ENCODE measurements at regions not wholly inside any gene's neighbourhood (a gene's known extent, or its start where the extent isn't known, plus 50 kb on each side); places are given as distances from the start of the nearest gene placed in this dataset.

- Histone ChIP-seq H3K9me3 (replicated peaks in 1 of 2; ENCODE audit: control insufficient read depth in 1 of 2, insufficient read depth in 1 of 2, low read length in 2 of 2) (peaks cover 0 to 4% of the 10 kb centered on the region in 2 donors), H3K79me2 (ENCODE audit: insufficient read depth, low read length) (no peaks in the 10 kb centered on the region), H3K27me3 (ENCODE audit: control insufficient read depth in 2 of 2, insufficient read depth in 2 of 2, low read length in 2 of 2) (no peaks in the 10 kb centered on the region), H3K9ac (ENCODE audit: insufficient read depth, low read length, poor library complexity, severe bottlenecking) (no peak overlapping the region), H2AFZ (ENCODE audit: insufficient read depth, low read depth, low read length, poor library complexity, severe bottlenecking) (no peak overlapping the region), H3K4me2 (replicated peaks; ENCODE audit: extremely low read depth, low read length, poor library complexity, severe bottlenecking) (no peak overlapping the region), H3K4me3 (replicated peaks in 1 of 3; ENCODE audit: low read depth in 2 of 3, low read length in 3 of 3) (no peak overlapping the region), H3K27ac (ENCODE audit: low read depth in 1 of 2, low read length in 2 of 2) (no peak overlapping the region), H4K20me1 (ENCODE audit: insufficient read depth, low read length) (no peaks in the 10 kb centered on the region), H3K36me3 (replicated peaks in 1 of 2; ENCODE audit: control insufficient read depth in 1 of 2, insufficient read depth in 2 of 2, low read length in 2 of 2) (no peaks in the 10 kb centered on the region), H3K4me1 (ENCODE audit: control insufficient read depth in 1 of 2, insufficient read depth in 2 of 2, low read length in 2 of 2) (no peaks in the 10 kb centered on the region)
- H3K4me1 Mint-ChIP-seq, result no peaks in the 10 kb centered on the region
- H3K36me3 Mint-ChIP-seq, result no peaks in the 10 kb centered on the region
- no CpG with 5 or more reads among the region's 3 CpGs for WGBS (ENCODE audit: insufficient coverage)
- H3K4me3 Mint-ChIP-seq, result no peak overlapping the region
- no peak for TF ChIP-seq CTCF (IDR thresholded peaks at IDR 0.05)
- H3K27ac Mint-ChIP-seq, result no peak overlapping the region
- intact Hi-C loops (cut with micrococcal nuclease), result no loop called here
- H3K27me3 Mint-ChIP-seq (ENCODE audit: low read depth in 3 of 3), result no peaks in the 10 kb centered on the region
- no peak for DNase-seq
- peaks cover 0 to 8% (median 3%) of the 10 kb centered on the region in 7 donors for H3K9me3 Mint-ChIP-seq
These were observed 308.2 kb downstream of the C12orf50 start for GRCh38 chr12:87720967-87721366.

GRCh38 chr12:87704374-87704773 is 324.8 kb downstream of the C12orf50 start:
- Histone ChIP-seq H3K4me3 (replicated peaks in 1 of 3; ENCODE audit: low read depth in 2 of 3, low read length in 3 of 3) (no peak overlapping the region), H3K4me1 (ENCODE audit: control insufficient read depth in 1 of 2, insufficient read depth in 2 of 2, low read length in 2 of 2) (no peaks in the 10 kb centered on the region), H4K20me1 (ENCODE audit: insufficient read depth, low read length) (no peaks in the 10 kb centered on the region), H3K27me3 (ENCODE audit: control insufficient read depth in 2 of 2, insufficient read depth in 2 of 2, low read length in 2 of 2) (no peaks in the 10 kb centered on the region), H3K9me3 (replicated peaks in 1 of 2; ENCODE audit: control insufficient read depth in 1 of 2, insufficient read depth in 1 of 2, low read length in 2 of 2) (peaks cover 0 to 7% of the 10 kb centered on the region in 2 donors), H3K79me2 (ENCODE audit: insufficient read depth, low read length) (no peaks in the 10 kb centered on the region), H3K36me3 (replicated peaks in 1 of 2; ENCODE audit: control insufficient read depth in 1 of 2, insufficient read depth in 2 of 2, low read length in 2 of 2) (no peaks in the 10 kb centered on the region), H3K27ac (ENCODE audit: low read depth in 1 of 2, low read length in 2 of 2) (no peak overlapping the region), H2AFZ (ENCODE audit: insufficient read depth, low read depth, low read length, poor library complexity, severe bottlenecking) (no peak overlapping the region), H3K9ac (ENCODE audit: insufficient read depth, low read length, poor library complexity, severe bottlenecking) (no peak overlapping the region), H3K4me2 (replicated peaks; ENCODE audit: extremely low read depth, low read length, poor library complexity, severe bottlenecking) (no peak overlapping the region)
- peaks cover 3 to 10% (median 9%) of the 10 kb centered on the region in 7 donors for H3K9me3 Mint-ChIP-seq
- DNase-seq, result no peak
- no peak overlapping the region for H3K27ac Mint-ChIP-seq
- no peaks in the 10 kb centered on the region for H3K36me3 Mint-ChIP-seq
- TF ChIP-seq CTCF (IDR thresholded peaks at IDR 0.05), result no peak
- H3K27me3 Mint-ChIP-seq (ENCODE audit: low read depth in 3 of 3), result no peaks in the 10 kb centered on the region
- intact Hi-C loops (cut with micrococcal nuclease), result no loop called here
- no peak overlapping the region for H3K4me3 Mint-ChIP-seq
- no peaks in the 10 kb centered on the region for H3K4me1 Mint-ChIP-seq
- WGBS (ENCODE audit: insufficient coverage), result no CpG with 5 or more reads among the region's 5 CpGs

Measured in CD14-positive monocyte (primary cell).